Activated CD4-positive, alpha-beta T cell treated with anti-CD3 and anti-CD28 coated beads for 36 hours (primary cell): ENCODE measurements at regions not wholly inside any gene's neighbourhood (a gene's known extent, or its start where the extent isn't known, plus 50 kb on each side); places are given as distances from the start of the nearest gene placed in this dataset.

Experiments used
- ATAC-seq: fragments of 200-7000 bp; cut with Tn5 transposase; one replicate; pipeline ENCODE4 v1.10.0; 2021; ENCODE audit warnings: mild to moderate bottlenecking, moderate library complexity
- CTCF ChIA-PET: fragments of 350-600 bp; sonication (Branson Sonifier 250); formaldehyde crosslinking; loops from one replicate; lab custom pipeline; 2021; ENCODE audit warnings: antibody characterized with exemption; lab: Charles Lee
- POLR2A ChIA-PET: fragments of 350-600 bp; sonication (Branson Sonifier 250); formaldehyde crosslinking; loops from one replicate; lab custom pipeline; 2021; ENCODE audit warnings: antibody characterized with exemption, inconsistent platforms; lab: Charles Lee
- DNase-seq: peaks from one replicate; pipeline ENCODE4 v3.0.0-alpha.2; 2020
- H3K27ac Mint-ChIP-seq: one replicate; pipeline ENCODE4 v1.8.0; 2021; ENCODE audit warnings: mixed read lengths
- H3K27me3 Mint-ChIP-seq: one replicate; pipeline ENCODE4 v1.8.0; 2021; ENCODE audit warnings: mixed read lengths
- H3K36me3 Mint-ChIP-seq: one replicate; pipeline ENCODE4 v1.8.0; 2021; ENCODE audit warnings: low read depth, mixed read lengths
- H3K4me1 Mint-ChIP-seq: one replicate; pipeline ENCODE4 v1.8.0; 2021; ENCODE audit warnings: mixed read lengths
- H3K4me3 Mint-ChIP-seq: one replicate; pipeline ENCODE4 v1.8.0; 2021; ENCODE audit warnings: mild to moderate bottlenecking, moderate library complexity, mixed read lengths
- H3K9me3 Mint-ChIP-seq: one replicate; pipeline ENCODE4 v1.8.0; 2021; ENCODE audit warnings: low read depth, mixed read lengths
- intact Hi-C, 2 experiments: fragments of 100-400 bp; cut with DNase I in 1 of 2; cut with micrococcal nuclease in 1 of 2; formaldehyde crosslinking; loops; one replicate each; pipeline versions ENCODE4 v1.14.2 to v1.15.1; 2022 to 2024; cut with DNase I, micrococcal nuclease

- no peaks in the 10 kb centered on the region for H3K4me1 Mint-ChIP-seq
- H3K27me3 Mint-ChIP-seq: no peaks in the 10 kb centered on the region
- DNase-seq: no peak
- H3K9me3 Mint-ChIP-seq: peaks cover 7% of the 10 kb centered on the region
- H3K36me3 Mint-ChIP-seq: no peaks in the 10 kb centered on the region
- ATAC-seq: no peak
- CTCF ChIA-PET: no interaction called here
- no peak overlapping the region for H3K4me3 Mint-ChIP-seq
- intact Hi-C loops: no loop called here
- no peak overlapping the region for H3K27ac Mint-ChIP-seq
- POLR2A ChIA-PET: no interaction called here
Observed at GRCh38 chr7:40915071-40915470, 780.3 kb downstream of the SUGCT start.
